ENCODE measurements at regions not wholly inside any gene's neighbourhood (a gene's known extent, or its start where the extent isn't known, plus 50 kb on each side); places are given as distances from the start of the nearest gene placed in this dataset.

GRCh38 chr2:239616729-239617128, 215.9 kb upstream of the HDAC4 start:
- TF ChIP-seq REST (tag by site-specific recombination; IDR thresholded peaks at IDR 0.05) (no peak), KLF10 (tag by site-specific recombination; IDR thresholded peaks at IDR 0.05) (no peak), ZSCAN18 (tag by site-specific recombination; IDR thresholded peaks at IDR 0.05) (no peak), ZNF664 (tag by site-specific recombination; IDR thresholded peaks at IDR 0.05) (no peak), ZFP69B (tag by site-specific recombination; IDR thresholded peaks at IDR 0.05) (no peak), ZNF274 (IDR thresholded peaks at IDR 0.05; ENCODE audit: low read length) (no peak), ZNF274 (tag by site-specific recombination; IDR thresholded peaks at IDR 0.05; ENCODE audit: borderline replicate concordance) (no peak), MZF1 (tag by site-specific recombination; IDR thresholded peaks at IDR 0.05; ENCODE audit: borderline replicate concordance) (no peak), ZBTB20 (tag by site-specific recombination; IDR thresholded peaks at IDR 0.05) (no peak)

Data from HEK293 (cell line).